GM23248 (cell line): ENCODE measurements at regions not wholly inside any gene's neighbourhood (a gene's known extent, or its start where the extent isn't known, plus 50 kb on each side); places are given as distances from the start of the nearest gene placed in this dataset.
A peak's percentile ranks its signal among the peaks of the same experiment; 100 is the strongest.
"Not testable (repeated sequence)": the region's sequence is repeated elsewhere in the genome, so short reads cannot be mapped to it uniquely, and the experiment has no call there.

Experiments used
- DNase-seq: peaks from one replicate; pipeline ENCODE4 v3.0.0-alpha.2; 2015
- H2AFZ ChIP-seq: fragments of 200-600 bp; sonication (generic); 2 replicates; pipeline ENCODE4 v1.6.1; 2016; ENCODE audit warnings: antibody characterized with exemption
- H3F3A ChIP-seq: fragments of 200-600 bp; sonication (generic); 2 replicates; pipeline ENCODE4 v1.6.1; 2016; ENCODE audit warnings: mild to moderate bottlenecking, antibody characterized with exemption, mixed run types; ENCODE audit not compliant: insufficient read depth
- H3K27ac ChIP-seq: fragments of 200-600 bp; sonication (generic); 2 replicates; pipeline ENCODE4 v1.5.1; 2016; ENCODE audit warnings: mild to moderate bottlenecking
- H3K27me3 ChIP-seq: fragments of 200-600 bp; sonication (generic); replicated peaks from 2 replicates; pipeline ENCODE4 v1.6.1; 2016; ENCODE audit warnings: mild to moderate bottlenecking; ENCODE audit not compliant: insufficient read depth
- H3K36me3 ChIP-seq: fragments of 200-600 bp; sonication (generic); 2 replicates; pipeline ENCODE4 v1.6.1; 2016; ENCODE audit warnings: low read depth, mild to moderate bottlenecking
- H3K4me1 ChIP-seq: fragments of 200-600 bp; sonication (generic); 2 replicates; pipeline ENCODE4 v1.6.1; 2016; ENCODE audit warnings: mild to moderate bottlenecking; ENCODE audit not compliant: insufficient read depth
- H3K4me2 ChIP-seq: fragments of 200-600 bp; sonication (generic); one replicate; pipeline ENCODE4 v1.6.1; 2016; ENCODE audit warnings: mild to moderate bottlenecking; ENCODE audit not compliant: unreplicated experiment
- H3K4me3 ChIP-seq: fragments of 200-600 bp; sonication (generic); 2 replicates; pipeline ENCODE4 v1.5.1; 2016; ENCODE audit warnings: mild to moderate bottlenecking
- H3K79me2 ChIP-seq: fragments of 200-600 bp; sonication (generic); 2 replicates; pipeline ENCODE4 v1.6.1; 2016; ENCODE audit warnings: mild to moderate bottlenecking; ENCODE audit not compliant: insufficient read depth
- H3K9ac ChIP-seq: fragments of 200-600 bp; sonication (generic); 2 replicates; pipeline ENCODE4 v1.6.1; 2016; ENCODE audit warnings: mild to moderate bottlenecking
- H3K9me2 ChIP-seq: fragments of 200-600 bp; sonication (generic); 2 replicates; pipeline ENCODE4 v1.6.1; 2016; ENCODE audit warnings: mixed run types, mild to moderate bottlenecking, moderate library complexity; ENCODE audit not compliant: insufficient read depth
- H3K9me3 ChIP-seq: fragments of 200-600 bp; sonication (generic); one replicate; pipeline ENCODE4 v1.6.1; 2017; ENCODE audit warnings: low read depth
- H4K20me1 ChIP-seq: fragments of 200-600 bp; sonication (generic); 2 replicates; pipeline ENCODE4 v1.6.0; 2016; ENCODE audit not compliant: insufficient read depth
- EZH2 ChIP-seq: fragments of 200-600 bp; sonication (generic); IDR thresholded peaks from 2 replicates; pipeline ENCODE4 v1.6.1; 2018; ENCODE audit warnings: antibody characterized with exemption, mild to moderate bottlenecking; ENCODE audit not compliant: insufficient read depth, poor library complexity, severe bottlenecking
- EZH2phosphoT487 ChIP-seq: fragments of 200-600 bp; sonication (generic); IDR thresholded peaks from 2 replicates; pipeline ENCODE4 v1.6.1; 2018; ENCODE audit warnings: antibody characterized with exemption, moderate library complexity, mild to moderate bottlenecking, low read depth; ENCODE audit not compliant: insufficient read depth
- WGBS, 2 experiments: methylation state at CpG; one replicate each; pipeline ENCODE4 v1.1.6; 2015 to 2017; ENCODE audit warnings: low lambda C conversion rate in 2 of 2, low coverage in 1 of 2; ENCODE audit errors: missing lambda C conversion rate in 2 of 2; 5-methylcytosine and 5-hydroxymethylcytosine counted together
- in situ Hi-C: fragments of 300-500 bp; cut with MboI; formaldehyde crosslinking; loops from 2 replicates; pipeline ENCODE4 v1.15.0; 2020

DNA sequence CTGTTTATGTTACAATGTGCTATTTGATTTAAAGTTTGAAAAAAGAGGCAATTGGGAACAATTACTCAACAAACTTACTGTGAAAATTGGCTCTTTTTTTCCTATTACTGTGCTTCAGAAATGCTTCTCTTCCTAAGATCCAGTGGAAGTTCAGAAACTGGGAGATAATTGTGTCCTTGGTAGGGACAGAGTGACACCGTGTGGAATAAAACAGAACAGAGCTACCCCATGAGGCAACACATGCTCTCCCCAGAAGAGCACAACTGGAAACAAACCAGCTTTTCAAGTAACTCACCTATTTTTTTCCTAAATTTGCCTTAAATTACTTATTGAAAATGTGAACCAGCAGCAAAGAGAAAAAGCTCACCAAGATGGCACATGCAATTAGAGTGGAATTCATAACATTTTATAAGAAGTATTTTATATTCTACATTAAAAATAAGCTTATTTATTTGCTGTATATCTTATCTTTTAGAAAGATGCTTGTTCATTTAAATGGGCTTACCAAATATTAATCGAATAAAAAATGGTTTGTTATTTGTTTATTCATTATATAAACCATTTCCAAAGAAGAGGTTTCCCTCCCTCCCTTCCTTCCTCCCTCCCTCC is 346.1 kb upstream of the ANKRD30A start:
- WGBS, 2 experiments: 0 to 1% methylated on average over 2 of the region's 2 CpGs

DNA sequence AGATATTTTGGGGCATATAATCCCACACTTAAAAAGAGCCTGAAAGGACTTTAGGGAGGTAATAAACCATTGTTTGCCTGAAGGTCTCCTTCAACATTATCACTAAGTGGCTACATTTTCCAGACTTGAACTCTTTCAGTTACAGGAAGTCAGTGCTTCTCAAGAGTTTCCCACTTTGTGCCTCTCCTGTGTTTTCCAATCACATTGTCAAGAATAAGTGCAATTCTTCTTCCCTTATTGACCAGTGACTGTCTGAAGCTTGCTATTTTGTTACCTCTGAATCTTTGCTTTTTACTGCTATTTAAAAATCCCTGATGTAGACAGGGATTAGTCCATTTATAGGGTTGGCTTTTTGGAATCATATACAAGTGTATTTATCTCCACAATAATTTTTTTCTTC is 346.7 kb upstream of the ANKRD30A start:
- Histone ChIP-seq H3K9me3 (no peaks in the 10 kb centered on the region), H3F3A (no peaks in the 10 kb centered on the region), H3K4me3 (no peak overlapping the region), H3K9ac (no peak overlapping the region), H3K27me3 (no peaks in the 10 kb centered on the region), H3K79me2 (no peaks in the 10 kb centered on the region), H3K4me1 (peaks cover 8% of the 10 kb centered on the region; the same call in 1 of the 2 replicates), H3K4me2 (no peak overlapping the region), H4K20me1 (no peaks in the 10 kb centered on the region), H2AFZ (peak overlapping the region; percentile 8; the same call in 1 of the 2 replicates), H3K36me3 (no peaks in the 10 kb centered on the region), H3K27ac (no peak overlapping the region), H3K9me2 (no peaks in the 10 kb centered on the region)
- in situ Hi-C loops: no loop called here
- no peak for TF ChIP-seq EZH2
- no peak for TF ChIP-seq EZH2phosphoT487
- DNase-seq: no peak

More for the DNA sequence above, 346.1 kb upstream of the ANKRD30A start:
- Histone ChIP-seq H3K4me1 (peaks cover 8% of the 10 kb centered on the region; the same call in 1 of the 2 replicates), H3K27me3 (no peaks in the 10 kb centered on the region), H3K4me3 (no peak overlapping the region), H3K9me2 (no peaks in the 10 kb centered on the region), H3K9ac (no peak overlapping the region), H3F3A (no peaks in the 10 kb centered on the region), H3K4me2 (no peak overlapping the region), H3K36me3 (no peaks in the 10 kb centered on the region), H3K27ac (no peak overlapping the region), H4K20me1 (no peaks in the 10 kb centered on the region), H3K79me2 (no peaks in the 10 kb centered on the region), H3K9me3 (no peaks in the 10 kb centered on the region), H2AFZ (peak overlapping the region; percentile 8; the same call in 1 of the 2 replicates)
- TF ChIP-seq EZH2phosphoT487: no peak
- no peak for TF ChIP-seq EZH2
- peak; percentile 82 for DNase-seq
- in situ Hi-C loops: no loop called here

DNA sequence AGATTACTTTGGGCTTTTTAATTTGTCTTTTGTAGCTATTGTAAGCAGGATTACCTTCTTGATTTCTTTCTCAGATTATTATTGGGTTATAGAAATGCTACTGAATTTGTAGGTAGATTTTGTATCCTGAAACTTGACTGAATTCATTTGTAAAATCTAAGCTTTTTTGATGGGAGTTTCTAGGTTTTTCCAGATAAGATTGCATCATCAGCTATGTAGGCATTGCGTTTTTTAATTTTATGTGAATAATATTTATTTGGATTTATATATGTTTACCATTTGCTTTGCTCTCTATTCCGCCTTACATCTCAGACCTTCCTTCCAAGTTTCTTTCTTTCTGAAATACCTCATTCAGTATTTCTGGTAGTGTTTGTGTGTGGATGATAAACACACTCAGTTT is 351.7 kb upstream of the ANKRD30A start:
- Histone ChIP-seq H3F3A (no peaks in the 10 kb centered on the region), H4K20me1 (no peaks in the 10 kb centered on the region), H3K4me2 (no peak overlapping the region), H3K27ac (no peak overlapping the region), H3K9me3 (no peaks in the 10 kb centered on the region), H3K9me2 (no peaks in the 10 kb centered on the region), H3K27me3 (no peaks in the 10 kb centered on the region), H3K4me1 (0 out of 2 replicates have a peak, but pooled peaks cover 3% of the 10 kb centered on the region), H2AFZ (no peak overlapping the region), H3K9ac (no peak overlapping the region), H3K79me2 (no peaks in the 10 kb centered on the region), H3K4me3 (no peak overlapping the region), H3K36me3 (no peaks in the 10 kb centered on the region)
- no peak for TF ChIP-seq EZH2phosphoT487
- TF ChIP-seq EZH2: no peak
- no peak for DNase-seq
- in situ Hi-C loops: no loop called here
- WGBS, 2 experiments: 74 to 78% methylated on average over 2 of the region's 2 CpGs

DNA sequence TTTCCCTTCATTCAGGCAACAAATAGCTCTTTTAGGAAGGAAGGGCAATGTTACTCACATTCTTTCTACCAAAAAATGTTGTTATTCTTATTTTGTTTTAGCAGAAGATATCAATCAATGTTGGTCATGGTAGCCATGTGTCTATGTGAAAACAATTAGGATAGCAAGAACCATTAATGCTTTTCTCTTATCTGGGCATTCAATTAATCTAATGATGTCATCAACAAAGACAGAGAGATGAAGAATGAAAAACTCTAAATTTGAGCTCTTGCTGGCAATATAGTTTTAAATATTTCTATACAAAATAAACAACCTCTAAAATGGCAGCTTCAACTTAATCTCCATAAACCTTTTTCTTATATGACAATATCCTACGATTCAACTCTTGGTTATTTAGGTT is 353.7 kb upstream of the ANKRD30A start:
- Histone ChIP-seq H3K9me2 (no peaks in the 10 kb centered on the region), H3F3A (no peaks in the 10 kb centered on the region), H3K27me3 (no peaks in the 10 kb centered on the region), H4K20me1 (no peaks in the 10 kb centered on the region), H3K27ac (no peak overlapping the region), H3K36me3 (no peaks in the 10 kb centered on the region), H3K4me1 (no peaks in the 10 kb centered on the region), H3K4me3 (no peak overlapping the region), H3K79me2 (no peaks in the 10 kb centered on the region), H2AFZ (no peak overlapping the region), H3K4me2 (no peak overlapping the region), H3K9me3 (no peaks in the 10 kb centered on the region), H3K9ac (no peak overlapping the region)
- no peak for DNase-seq
- in situ Hi-C loops: no loop called here
- no peak for TF ChIP-seq EZH2
- TF ChIP-seq EZH2phosphoT487: no peak
- WGBS, 2 experiments: 81 to 89% methylated on average over 1 of the region's 1 CpG

DNA sequence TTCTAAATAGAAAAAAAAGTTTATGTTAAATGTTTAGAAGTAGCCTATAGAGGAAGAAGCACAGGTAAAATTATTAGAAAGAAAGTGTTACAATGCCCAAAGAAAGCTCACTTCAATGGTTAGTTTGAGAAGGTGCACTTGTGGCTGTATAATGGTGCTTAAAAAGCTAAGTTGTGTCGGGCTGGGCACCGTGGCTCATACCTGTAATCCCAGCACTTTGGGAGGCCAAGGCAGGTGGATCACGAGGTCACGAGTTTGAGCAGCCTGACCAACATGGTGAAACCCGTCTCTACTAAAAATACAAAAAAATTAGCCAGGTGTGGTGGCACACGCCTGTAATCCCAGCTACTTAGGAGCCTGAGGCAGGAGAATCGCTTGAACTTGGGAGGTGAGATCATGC is 355.7 kb upstream of the ANKRD30A start:
- H3F3A ChIP-seq, H3K27me3 ChIP-seq, H2AFZ ChIP-seq, H3K9me2 ChIP-seq, H3K4me2 ChIP-seq, DNase-seq, H3K36me3 ChIP-seq, H4K20me1 ChIP-seq, H3K4me1 ChIP-seq, H3K27ac ChIP-seq, H3K9me3 ChIP-seq, H3K4me3 ChIP-seq, in situ Hi-C loops, H3K9ac ChIP-seq, H3K79me2 ChIP-seq: not testable (repeated sequence)
- WGBS, 2 experiments: 87 to 94% methylated on average over 7 of the region's 7 CpGs
